Caco-2 (cell line): ENCODE measurements at regions not wholly inside any gene's neighbourhood (a gene's known extent, or its start where the extent isn't known, plus 50 kb on each side); places are given as distances from the start of the nearest gene placed in this dataset.

ENCODE experiments used
- BruUV-seq: library from RNA; stranded (reverse); fragments of 400-500 nt; replicated peaks from 2 replicates; lab custom pipeline; 2021; lab: Mats Ljungman, UMichigan
- CTCF ChIA-PET: fragments of 300-600 bp; sonication (Branson Sonifier 250); formaldehyde crosslinking; loops from one replicate; lab custom pipeline; 2022; ENCODE audit warnings: antibody characterized with exemption; lab: Charles Lee
- POLR2A ChIA-PET: fragments of 300-600 bp; sonication (Branson Sonifier 250); formaldehyde crosslinking; loops from one replicate; lab custom pipeline; 2022; ENCODE audit warnings: antibody characterized with exemption; lab: Charles Lee
- DNase-seq, 2 experiments: peaks; one replicate each; pipeline versions ENCODE4 v3.0.0 to v3.0.0-alpha.2; 2020 to 2022
- H3K27me3 ChIP-seq: replicated peaks from 2 replicates; pipeline ENCODE4 v1.6.0; 2011; ENCODE audit warnings: low read length; ENCODE audit not compliant: control insufficient read depth, insufficient read depth
- H3K36me3 ChIP-seq: 2 replicates; pipeline ENCODE4 v1.5.1; 2011; ENCODE audit warnings: low read length; ENCODE audit not compliant: control insufficient read depth, insufficient read depth
- H3K4me1 ChIP-seq: fragments of 250-450 bp; sonication (Bioruptor Pico); 2 replicates; pipeline ENCODE4 v1.5.1; 2020; ENCODE audit warnings: mild to moderate bottlenecking
- H3K4me3 ChIP-seq: 2 replicates; pipeline ENCODE4 v1.5.1; 2011; ENCODE audit warnings: low read depth, mild to moderate bottlenecking, control low read depth, low read length
- H3K9me3 ChIP-seq: fragments of 250-450 bp; sonication (Bioruptor Pico); 2 replicates; pipeline ENCODE4 v1.5.1; 2020; ENCODE audit warnings: mild to moderate bottlenecking, moderate library complexity
- H3K27ac Mint-ChIP-seq: one replicate; pipeline ENCODE4 v1.8.0; 2022; ENCODE audit warnings: mixed read lengths; ENCODE audit not compliant: unreplicated experiment
- H3K27me3 Mint-ChIP-seq: one replicate; pipeline ENCODE4 v1.8.0; 2022; ENCODE audit warnings: mixed read lengths; ENCODE audit not compliant: insufficient read depth, unreplicated experiment
- H3K36me3 Mint-ChIP-seq: one replicate; pipeline ENCODE4 v1.8.0; 2022; ENCODE audit warnings: mild to moderate bottlenecking, mixed read lengths; ENCODE audit not compliant: insufficient read depth, unreplicated experiment
- H3K4me1 Mint-ChIP-seq: one replicate; pipeline ENCODE4 v1.8.0; 2022; ENCODE audit warnings: low read depth, mixed read lengths; ENCODE audit not compliant: unreplicated experiment
- H3K4me3 Mint-ChIP-seq: one replicate; pipeline ENCODE4 v1.8.0; 2022; ENCODE audit warnings: mild to moderate bottlenecking, moderate library complexity, mixed read lengths; ENCODE audit not compliant: unreplicated experiment
- H3K9me3 Mint-ChIP-seq: one replicate; pipeline ENCODE4 v1.8.0; 2022; ENCODE audit warnings: mixed read lengths; ENCODE audit not compliant: unreplicated experiment
- CTCF ChIP-seq, 2 experiments: fragments of 200-600 bp in 1 of 2; IDR thresholded peaks; 1 replicate in 1 of 2; 2 replicates in 1 of 2; pipeline versions ENCODE4 v1.5.1 to v1.8.0; 2011 to 2022; ENCODE audit warnings: antibody characterized with exemption in 1 of 2, control low read depth in 1 of 2, inconsistent platforms in 1 of 2, low read depth in 1 of 2, low read length in 1 of 2, mild to moderate bottlenecking in 1 of 2, moderate library complexity in 1 of 2; ENCODE audit not compliant: insufficient read depth in 1 of 2, severe bottlenecking in 1 of 2, unreplicated experiment in 1 of 2
- intact Hi-C: fragments of 100-400 bp; cut with micrococcal nuclease; formaldehyde crosslinking; loops from one replicate; pipeline ENCODE4 v1.10.0; 2022; ENCODE audit not compliant: unreplicated experiment

- no peaks in the 10 kb centered on the region for H3K4me1 Mint-ChIP-seq
- ChIA-PET CTCF (no interaction called here), POLR2A (no interaction called here)
- no peak for DNase-seq
- Histone ChIP-seq H3K9me3 (no peaks in the 10 kb centered on the region), H3K36me3 (no peaks in the 10 kb centered on the region), H3K4me3 (no peak overlapping the region), H3K4me1 (no peaks in the 10 kb centered on the region), H3K27me3 (no peaks in the 10 kb centered on the region; the same call in 1 of the 2 replicates)
- no peaks in the 10 kb centered on the region for H3K9me3 Mint-ChIP-seq
- H3K27ac Mint-ChIP-seq, result no peak overlapping the region
- no peaks in the 10 kb centered on the region for H3K36me3 Mint-ChIP-seq
- peaks cover 3% of the 10 kb centered on the region for H3K27me3 Mint-ChIP-seq
- H3K4me3 Mint-ChIP-seq, result no peak overlapping the region
- no TSS peak for BruUV-seq
- intact Hi-C loops, result no loop called here
- no peak for TF ChIP-seq CTCF (IDR thresholded peaks at IDR 0.05; ENCODE audit: insufficient read depth in 1 of 2, low read depth in 1 of 2, low read length in 1 of 2, severe bottlenecking in 1 of 2, unreplicated experiment in 1 of 2)
Measured at GRCh38 chr7:132044247-132044646, 487.8 kb upstream of the PODXL start.

GRCh38 chr7:132041108-132041507 lies 484.7 kb upstream of the PODXL start:
- no peak overlapping the region for H3K27ac Mint-ChIP-seq
- no peak overlapping the region for H3K4me3 ChIP-seq
- H3K4me1 Mint-ChIP-seq, result no peaks in the 10 kb centered on the region
- POLR2A ChIA-PET, result no interaction called here
- intact Hi-C loops, result no loop called here
- no peaks in the 10 kb centered on the region for H3K9me3 Mint-ChIP-seq
- H3K36me3 Mint-ChIP-seq, result no peaks in the 10 kb centered on the region
- H3K27me3 ChIP-seq, result no peaks in the 10 kb centered on the region; the same call in 1 of the 2 replicates
- BruUV-seq, result no TSS peak
- H3K4me3 Mint-ChIP-seq, result no peak overlapping the region
- H3K27me3 Mint-ChIP-seq, result peaks cover 7% of the 10 kb centered on the region
- CTCF ChIA-PET, result no interaction called here
- no peaks in the 10 kb centered on the region for H3K4me1 ChIP-seq
- no peaks in the 10 kb centered on the region for H3K9me3 ChIP-seq
- H3K36me3 ChIP-seq, result no peaks in the 10 kb centered on the region
- no peak for TF ChIP-seq CTCF (IDR thresholded peaks at IDR 0.05; ENCODE audit: insufficient read depth in 1 of 2, low read depth in 1 of 2, low read length in 1 of 2, severe bottlenecking in 1 of 2, unreplicated experiment in 1 of 2)
- no peak for DNase-seq

GRCh38 chr7:132035517-132036362 lies 479.3 kb upstream of the PODXL start:
- intact Hi-C loops, result no loop called here
- peaks cover 7% of the 10 kb centered on the region for H3K27me3 Mint-ChIP-seq
- H3K4me1 Mint-ChIP-seq, result peaks cover 7% of the 10 kb centered on the region
- H3K36me3 Mint-ChIP-seq, result no peaks in the 10 kb centered on the region
- H3K4me3 Mint-ChIP-seq, result no peak overlapping the region
- H3K9me3 ChIP-seq, result no peaks in the 10 kb centered on the region
- no peak overlapping the region for H3K27ac Mint-ChIP-seq
- no peak for DNase-seq
- no peaks in the 10 kb centered on the region for H3K36me3 ChIP-seq
- no peak overlapping the region for H3K4me3 ChIP-seq
- ChIA-PET CTCF (interaction anchor here (0.6 kb wide), 1 partner anchor 529 kb away, joined by 3 read pairs; no protein-coding TSS in a partner anchor), POLR2A (no interaction called here)
- H3K27me3 ChIP-seq, result no peaks in the 10 kb centered on the region; the same call in 1 of the 2 replicates
- no peak for TF ChIP-seq CTCF (IDR thresholded peaks at IDR 0.05; ENCODE audit: insufficient read depth in 1 of 2, low read depth in 1 of 2, low read length in 1 of 2, severe bottlenecking in 1 of 2, unreplicated experiment in 1 of 2)
- no TSS peak for BruUV-seq
- peaks cover 5% of the 10 kb centered on the region for H3K4me1 ChIP-seq
- H3K9me3 Mint-ChIP-seq, result no peaks in the 10 kb centered on the region
